ENCODE measurements at regions not wholly inside any gene's neighbourhood (a gene's known extent, or its start where the extent isn't known, plus 50 kb on each side); places are given as distances from the start of the nearest gene placed in this dataset.

DNA sequence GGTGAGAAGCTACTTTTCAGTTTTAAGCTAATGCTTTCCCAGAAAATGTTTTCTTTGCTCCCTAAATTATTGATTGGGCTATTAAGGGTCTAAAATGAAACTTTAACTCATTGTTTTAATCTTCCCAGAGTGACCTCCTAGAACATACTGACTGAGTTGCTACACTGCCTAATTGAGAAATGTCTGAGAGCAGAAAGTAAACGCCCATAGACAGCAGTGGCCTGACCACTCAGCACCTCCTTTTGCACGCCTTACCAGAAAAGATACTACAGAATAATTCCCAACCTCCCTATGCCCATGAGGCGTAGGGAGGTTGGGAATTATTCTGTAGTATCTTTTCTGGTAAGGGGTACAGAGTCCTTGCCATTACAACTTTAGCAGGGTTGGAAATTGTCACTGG lies 381.8 kb upstream of the LCORL start:
- no peak for DNase-seq

DNA sequence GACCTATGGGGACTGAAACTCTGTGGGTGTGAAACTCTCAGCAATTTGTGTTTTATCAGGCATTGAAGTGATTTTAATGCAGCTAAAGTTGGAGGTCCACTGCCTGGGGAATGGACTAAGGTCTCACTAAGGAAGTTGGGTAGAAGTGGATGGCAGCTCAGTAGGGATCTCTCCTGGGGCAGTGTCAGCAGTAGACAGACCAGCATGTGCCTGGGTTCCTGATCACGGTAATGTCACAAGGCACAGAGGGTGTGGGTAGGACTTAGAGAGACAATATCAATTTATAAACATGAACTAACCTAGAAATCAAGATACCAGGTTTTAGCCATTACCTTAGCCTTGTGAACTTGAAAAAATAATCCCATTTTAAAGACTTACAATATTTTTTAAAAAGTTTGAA lies 380.3 kb upstream of the LCORL start:
- DNase-seq: no peak

DNA sequence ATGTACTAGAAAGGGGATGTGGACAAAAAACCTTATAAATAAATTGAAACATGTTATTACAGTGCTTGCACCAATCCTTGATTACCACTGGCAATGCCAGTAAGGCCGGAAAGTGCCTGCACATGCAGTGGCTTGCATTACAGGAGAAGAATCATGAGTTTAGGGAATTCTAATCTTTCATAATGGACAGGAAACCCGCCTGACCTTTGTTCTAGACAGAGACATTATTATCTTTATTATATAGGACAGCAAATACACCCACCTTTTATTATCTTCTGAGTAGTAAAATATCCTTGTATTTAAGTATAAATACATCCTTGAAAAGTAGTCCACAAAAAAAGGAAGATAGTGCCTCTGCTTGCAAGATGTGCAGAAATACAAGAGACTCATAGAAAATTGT lies 379.9 kb upstream of the LCORL start:
- DNase-seq: no peak

- DNase-seq: no peak
Observed at GRCh38 chr4:18398661-18399060, 377.1 kb upstream of the LCORL start.

DNA sequence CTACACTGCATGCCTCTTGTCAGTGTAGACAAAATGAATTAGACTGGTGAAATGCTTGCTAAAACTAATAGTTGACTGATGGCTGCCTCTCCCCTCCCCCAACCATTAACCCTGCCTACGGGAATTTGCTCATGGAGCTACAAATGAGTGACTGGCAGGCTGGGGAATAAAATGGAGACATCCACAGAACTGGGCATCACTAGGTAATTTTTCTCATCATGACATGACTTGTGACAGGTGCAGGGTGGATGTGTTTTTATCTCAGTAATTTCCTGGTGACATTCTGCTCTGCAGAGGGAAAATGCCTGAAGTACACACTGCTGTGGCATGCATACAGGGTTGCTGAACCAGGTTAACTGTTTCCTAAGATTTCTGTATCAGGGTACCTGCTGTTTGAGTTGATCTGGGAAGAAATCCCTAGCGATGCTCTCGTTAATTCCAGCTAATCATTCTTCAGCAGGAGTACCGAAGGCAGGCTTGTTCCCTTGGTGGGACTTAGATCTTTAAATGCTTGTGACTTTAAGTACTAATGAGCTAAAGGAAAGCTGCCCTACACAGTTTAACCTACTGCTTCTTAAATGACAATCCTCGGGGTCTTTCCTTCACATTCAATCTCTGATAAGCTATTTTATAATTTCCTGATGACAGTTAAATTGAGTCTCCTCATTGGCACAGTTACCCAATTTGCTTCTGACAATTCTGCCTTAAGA lies 376.3 kb upstream of the LCORL start:
- no peak for DNase-seq

DNA sequence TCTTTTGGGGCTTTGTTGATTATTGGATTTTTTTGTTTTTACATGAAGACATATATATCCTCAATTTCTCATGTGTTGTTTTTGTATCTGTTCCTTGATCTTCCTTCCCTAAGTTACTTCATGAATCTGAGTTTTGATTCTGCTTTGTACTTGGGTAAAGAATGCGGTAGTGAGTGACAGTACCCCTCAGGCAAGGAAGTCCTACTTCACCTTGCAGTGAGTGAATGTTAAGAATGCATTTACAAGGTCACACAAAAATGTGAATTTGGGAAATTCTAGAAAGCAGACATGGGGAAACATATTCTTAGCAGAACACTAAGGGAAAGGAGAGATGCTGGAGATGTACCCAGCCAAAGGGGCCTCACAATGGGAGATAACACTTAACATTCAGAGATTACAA lies 373.1 kb upstream of the LCORL start:
- DNase-seq: no peak

- no peak for DNase-seq
Observed at GRCh38 chr4:18391354-18391728, 369.8 kb upstream of the LCORL start.

DNA sequence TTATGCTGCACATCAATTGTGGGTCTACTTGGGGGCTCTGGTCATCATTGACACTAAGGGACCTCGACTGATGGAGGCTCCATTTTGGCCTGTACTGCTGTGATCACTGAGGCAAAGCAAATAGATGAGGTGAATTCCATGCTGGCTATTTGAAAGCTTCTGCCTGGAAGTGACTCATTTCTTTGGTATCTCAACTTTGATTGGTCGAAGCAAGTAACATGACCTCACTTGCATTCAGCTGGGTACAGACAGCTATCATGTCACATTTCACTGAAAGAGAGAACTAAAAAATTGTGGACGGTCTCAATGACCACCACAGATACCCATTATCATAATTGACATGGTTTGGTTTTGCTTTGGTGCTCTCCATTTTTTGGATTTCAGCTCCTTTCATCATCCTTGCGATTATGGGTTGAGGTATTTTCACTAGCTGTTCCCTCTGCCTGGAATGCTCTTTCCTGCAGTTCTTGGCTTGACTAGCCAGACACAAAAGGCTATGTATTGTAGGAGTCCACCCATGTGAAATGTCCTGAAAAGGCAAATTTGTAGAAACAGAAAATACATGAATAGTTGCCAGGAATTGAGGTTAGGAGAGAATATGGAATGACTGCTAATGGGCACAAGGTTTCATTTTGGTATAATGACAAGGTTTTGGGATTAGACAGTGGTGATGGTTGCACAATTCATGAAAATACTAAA lies 369.2 kb upstream of the LCORL start:
- no peak for DNase-seq

- DNase-seq: no peak
Observed at GRCh38 chr4:18389115-18389514, 367.6 kb upstream of the LCORL start.

DNA sequence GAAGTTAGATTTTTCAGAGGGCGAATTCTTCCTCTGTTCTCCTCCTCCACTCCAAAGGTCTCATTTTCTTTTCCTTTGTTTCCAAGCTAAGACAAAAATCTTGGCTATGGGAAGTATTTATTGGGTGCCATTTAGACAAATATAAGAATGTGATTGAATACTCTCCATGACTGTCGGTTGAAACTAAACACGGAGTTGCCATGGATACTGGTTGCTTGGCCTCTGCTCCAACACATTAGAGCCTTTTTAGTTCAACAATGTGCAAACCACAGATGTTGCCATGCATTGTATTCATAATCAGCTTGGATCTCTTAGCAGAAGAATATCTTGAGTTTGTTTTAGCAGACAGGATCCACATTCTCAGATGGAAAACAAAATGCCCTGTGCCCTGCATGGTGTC lies 366.5 kb upstream of the LCORL start:
- DNase-seq: no peak

DNA sequence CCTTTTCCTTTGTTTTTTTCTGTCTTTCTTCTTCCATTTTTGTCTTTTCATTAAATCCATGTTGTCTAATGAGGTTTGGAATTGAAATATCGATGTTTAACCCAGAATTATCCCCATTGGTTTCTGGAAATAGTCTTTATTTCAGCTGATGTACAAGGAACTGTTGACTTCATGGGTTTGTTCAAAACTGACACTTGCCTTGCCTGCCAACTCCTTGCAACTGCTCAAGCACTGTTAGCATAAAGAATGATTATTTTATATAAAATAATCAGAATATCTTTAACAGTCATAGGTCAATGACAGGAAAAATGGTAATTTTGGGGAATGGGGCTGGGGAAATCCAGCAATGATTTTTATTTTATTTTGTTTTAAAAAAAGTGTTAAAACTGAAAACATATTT lies 359.6 kb upstream of the LCORL start:
- no peak for DNase-seq

DNA sequence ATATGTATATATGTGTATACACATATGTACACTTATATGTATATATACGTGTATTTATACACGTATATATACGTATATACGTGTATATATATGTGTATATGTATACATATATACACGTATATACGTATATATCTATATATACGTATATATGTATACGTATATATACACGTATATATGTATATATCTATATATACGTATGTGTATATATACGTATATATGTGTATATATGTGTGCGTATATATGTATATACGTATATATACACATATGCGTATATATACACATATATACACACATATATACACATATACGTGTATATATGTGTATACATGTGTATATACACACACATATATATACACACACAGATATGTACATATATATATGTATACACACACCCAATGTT lies 348.0 kb upstream of the LCORL start:
- no peak for DNase-seq

GRCh38 chr4:18366892-18367291 lies 345.3 kb upstream of the LCORL start:
- no peak for DNase-seq

DNA sequence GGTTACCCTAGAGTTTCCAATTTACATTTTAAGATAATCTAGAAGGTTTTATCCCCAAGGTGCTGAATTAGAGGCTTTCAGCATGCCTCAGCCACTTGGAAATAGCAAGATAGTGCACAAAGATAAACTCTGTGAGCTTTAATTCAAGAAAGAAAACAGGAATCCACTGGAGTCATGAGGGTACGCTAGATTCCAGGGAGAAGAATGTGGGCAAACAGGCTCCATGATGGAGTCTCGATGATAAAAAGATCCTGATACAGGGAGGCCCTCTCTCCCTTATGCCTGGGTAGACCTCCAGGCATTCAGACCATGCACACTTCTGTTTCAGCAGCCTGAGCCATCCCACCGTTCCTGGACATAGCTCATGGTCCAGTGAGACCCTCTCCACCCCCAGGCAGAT lies 344.6 kb upstream of the LCORL start:
- no peak for DNase-seq

DNA sequence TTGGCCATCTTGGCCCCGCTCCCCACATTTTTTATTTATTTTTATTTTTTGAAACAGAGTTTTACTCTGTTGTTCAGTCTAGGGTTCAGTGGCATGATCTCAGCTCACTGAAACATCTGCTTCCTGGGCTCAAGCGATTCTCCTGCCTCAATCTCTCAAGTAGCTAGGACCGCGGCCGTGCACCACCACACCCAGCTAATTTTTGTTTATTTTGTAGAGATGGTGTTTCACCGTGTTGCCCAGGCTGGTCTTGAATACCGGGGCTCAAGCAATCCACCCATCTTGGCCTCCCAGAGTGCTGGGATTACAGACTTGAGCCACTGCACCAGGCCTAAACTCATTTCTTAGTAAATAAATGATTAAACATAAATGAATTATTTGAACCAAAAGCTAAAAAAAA lies 322.0 kb upstream of the LCORL start:
- DNase-seq: no peak

DNA sequence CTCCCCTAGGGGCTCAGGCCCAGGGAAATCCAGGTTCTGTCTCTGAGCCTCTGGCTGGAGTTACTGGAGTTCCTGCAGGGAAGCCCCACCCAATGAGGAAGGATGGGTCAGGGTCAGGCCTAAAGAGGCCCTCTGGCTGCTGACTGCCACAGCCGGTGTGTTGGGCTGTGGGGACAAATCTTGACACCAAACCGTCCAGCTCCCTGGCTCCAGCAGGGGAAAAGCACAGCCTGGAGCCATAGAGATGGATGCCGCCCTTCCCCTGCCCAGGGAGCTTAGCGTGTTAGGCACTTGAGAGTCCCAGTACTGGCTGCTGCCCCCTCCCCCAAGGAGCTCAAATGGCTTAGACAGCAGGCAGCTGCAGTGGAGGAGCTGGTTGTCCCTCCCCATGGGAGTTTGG lies 321.3 kb upstream of the LCORL start:
- DNase-seq: no peak

DNA sequence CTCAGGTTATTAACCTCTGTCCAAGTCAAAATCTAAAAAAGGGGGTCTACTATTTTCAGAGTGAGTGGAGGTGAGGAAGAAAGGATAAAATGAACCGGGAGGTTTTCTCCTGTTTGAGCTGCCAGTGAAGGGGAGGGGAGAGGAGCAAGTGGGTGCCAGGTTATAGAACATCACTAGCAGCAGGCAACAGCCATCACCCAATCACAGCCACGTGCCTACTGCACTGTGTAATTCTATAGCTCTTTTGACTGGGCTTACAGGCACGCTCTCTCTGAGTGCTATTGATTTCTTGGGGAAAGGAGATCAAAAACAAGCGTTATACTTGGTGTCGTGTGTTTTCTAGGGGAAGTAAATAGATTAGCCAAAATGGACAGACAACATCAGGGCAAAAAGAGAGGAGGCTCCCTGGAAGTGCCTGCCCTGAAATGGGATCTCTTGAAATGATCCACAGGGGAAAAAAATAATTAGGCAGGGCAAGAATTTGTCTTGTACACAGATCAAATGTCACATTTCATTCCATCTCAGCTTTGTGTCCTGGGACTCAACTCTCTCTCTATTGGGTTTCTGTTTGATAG lies 300.5 kb upstream of the LCORL start:
- DNase-seq: no peak

GRCh38 chr4:18319431-18319830 lies 297.9 kb upstream of the LCORL start:
- DNase-seq: no peak

DNA sequence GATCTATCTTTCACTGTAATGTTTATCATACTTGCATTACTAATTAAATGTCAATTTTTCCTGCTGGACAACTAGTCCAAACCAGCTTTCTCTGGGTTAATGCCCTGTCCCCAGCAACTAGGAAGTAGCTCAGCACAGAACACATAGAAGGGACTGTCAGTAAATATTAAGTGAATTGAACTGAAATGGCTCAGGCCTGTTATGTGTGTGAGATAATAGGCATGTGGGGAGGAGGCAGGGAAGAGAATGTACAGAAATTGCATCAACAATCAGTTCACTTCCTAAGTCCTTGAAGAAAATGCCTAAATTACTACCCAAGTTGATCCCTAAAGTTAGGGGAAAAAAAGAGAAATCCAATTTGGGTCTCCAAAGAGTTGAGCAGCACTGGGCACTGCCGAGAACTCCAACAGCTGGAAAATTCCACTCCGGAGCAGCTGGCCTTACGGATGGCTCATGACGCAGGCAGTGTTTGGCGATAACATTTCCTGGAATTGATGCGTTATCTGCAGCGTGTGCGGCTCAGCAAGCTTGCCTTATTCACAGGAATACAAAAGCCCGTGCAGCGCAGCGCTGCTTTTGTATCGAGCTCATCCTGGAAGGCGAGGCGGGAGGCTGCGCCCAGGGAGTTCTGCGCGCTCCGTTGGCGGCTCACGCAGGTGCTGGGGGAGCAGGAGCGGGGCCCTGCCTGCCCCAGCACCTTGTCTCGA lies 297.3 kb upstream of the LCORL start:
- DNase-seq: no peak

DNA sequence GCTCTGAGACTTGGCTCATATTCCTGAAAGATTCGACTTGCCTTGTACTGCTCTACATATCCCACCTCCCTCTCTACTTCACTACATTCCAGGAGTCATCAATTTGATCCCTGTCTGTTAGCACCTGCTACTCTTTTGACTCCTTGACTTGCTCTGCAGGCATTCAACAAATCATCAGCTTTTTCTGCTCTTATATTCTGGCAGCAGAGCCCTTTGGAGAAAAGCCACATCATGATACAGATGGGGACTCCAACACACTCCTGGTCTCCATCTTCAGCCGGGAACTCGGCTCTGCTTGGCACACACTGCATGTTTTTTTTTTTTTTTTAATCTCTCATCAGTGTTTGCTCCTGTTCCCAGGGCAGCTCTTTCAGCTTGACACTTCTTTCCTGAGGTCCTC lies 293.2 kb upstream of the LCORL start:
- DNase-seq: no peak

GRCh38 chr4:18297684-18298083 lies 276.1 kb upstream of the LCORL start:
- no peak for DNase-seq

- no peak for DNase-seq
Observed at GRCh38 chr4:18296411-18296810, 274.9 kb upstream of the LCORL start.

DNA sequence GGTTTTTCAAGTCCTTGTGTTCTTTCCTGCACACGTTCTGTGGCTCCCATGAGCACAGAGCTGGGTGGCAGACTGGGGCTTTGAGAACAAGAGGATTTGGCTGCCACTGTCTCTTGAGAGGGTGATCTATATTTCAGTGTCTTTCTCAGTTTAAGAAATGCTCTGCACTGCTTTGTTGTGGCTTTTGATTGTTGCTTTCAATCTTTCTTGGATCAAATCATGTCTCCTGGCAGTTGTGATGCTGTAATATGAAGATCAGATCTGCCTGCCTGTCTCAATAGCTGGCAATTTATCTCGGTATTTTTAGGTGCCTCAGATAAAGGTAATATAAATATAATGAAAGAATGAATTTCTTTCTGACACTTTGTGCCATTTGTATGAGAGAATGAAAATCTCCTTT lies 273.3 kb upstream of the LCORL start:
- no peak for DNase-seq

DNA sequence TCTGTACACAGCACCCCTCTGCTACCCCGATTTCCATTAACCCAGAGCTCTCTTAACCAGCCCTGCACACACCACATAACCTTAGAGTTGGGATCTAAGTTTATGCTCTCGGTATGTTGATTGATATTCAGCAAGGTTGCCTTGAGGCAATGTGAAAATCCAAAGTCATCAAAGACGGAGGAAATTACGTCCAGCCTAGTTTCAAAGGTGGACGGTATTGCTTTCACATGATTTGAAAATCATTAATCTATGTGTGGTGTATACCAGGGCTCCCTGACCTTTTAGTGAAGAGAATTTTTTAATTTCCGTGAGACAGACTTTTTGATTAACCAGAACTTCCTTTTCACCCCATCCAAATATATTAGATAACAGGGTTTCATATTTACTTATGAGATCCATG lies 272.5 kb upstream of the LCORL start:
- no peak for DNase-seq

All from stimulated activated CD4-positive, alpha-beta T cell treated with anti-CD3 and anti-CD28 coated beads, Interleukin-2, amount 100 ng/mL, for 48 hours (primary cell).